Stimulated activated CD8-positive, alpha-beta memory T cell treated with anti-CD3 and anti-CD28 coated beads, Interleukin-2, amount 100 ng/mL, for 48 hours (primary cell): ENCODE measurements at regions not wholly inside any gene's neighbourhood (a gene's known extent, or its start where the extent isn't known, plus 50 kb on each side); places are given as distances from the start of the nearest gene placed in this dataset.
"Not testable (repeated sequence)": the region's sequence is repeated elsewhere in the genome, so short reads cannot be mapped to it uniquely, and the experiment has no call there.

ENCODE experiments used
- DNase-seq, 2 donors: peaks; one replicate each; pipeline ENCODE4 v3.0.0-alpha.2; 2020; ENCODE audit warnings: low read depth in 2 of 2

DNA sequence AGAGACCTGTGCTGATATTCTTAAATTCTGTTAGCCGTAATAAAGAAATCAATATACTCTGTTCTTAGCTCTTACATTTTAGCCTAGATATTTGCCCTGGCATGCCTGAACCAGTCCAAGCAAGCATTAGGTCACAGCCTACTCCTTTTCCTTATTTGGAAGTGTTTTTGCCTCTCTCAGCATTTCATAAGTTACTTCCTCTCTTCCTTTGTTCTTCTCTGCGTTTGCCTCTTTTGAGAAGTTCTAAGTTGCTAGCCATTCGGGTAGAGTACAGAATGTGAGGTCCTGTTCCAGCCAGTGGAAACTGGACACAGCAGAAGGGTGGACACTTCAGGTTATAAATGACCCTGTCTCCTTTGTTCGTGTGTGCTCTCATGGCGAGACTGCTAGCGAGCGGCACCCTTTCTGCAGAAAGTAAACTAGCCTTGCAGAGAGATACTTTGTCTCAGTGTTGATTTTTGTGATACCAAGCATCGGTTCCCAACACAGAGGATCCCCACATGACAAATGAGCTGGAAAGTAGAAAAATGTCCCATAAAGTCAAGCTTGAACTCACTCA is 75.0 kb upstream of the FAM153A start:
- not testable (repeated sequence) for DNase-seq

DNA sequence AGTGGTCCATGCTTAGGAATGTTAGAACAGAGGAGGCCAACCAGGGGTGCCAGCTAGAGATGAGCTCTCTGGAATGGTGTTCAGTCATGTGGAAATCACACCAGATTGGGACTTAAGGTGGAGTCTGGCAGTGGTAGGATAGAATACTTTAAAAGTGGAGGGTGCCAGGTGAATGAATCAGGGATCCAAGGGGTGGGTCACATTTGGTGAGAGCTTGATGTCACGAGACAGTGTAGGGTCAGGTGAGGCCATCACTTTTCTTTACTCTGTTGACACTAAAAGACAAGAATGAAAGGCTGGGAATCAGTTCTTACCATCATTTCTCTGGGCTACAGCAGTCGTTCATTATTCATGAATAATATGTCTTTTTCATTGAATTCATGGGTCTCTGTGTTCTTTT is 73.8 kb upstream of the FAM153A start:
- not testable (repeated sequence) for DNase-seq

DNA sequence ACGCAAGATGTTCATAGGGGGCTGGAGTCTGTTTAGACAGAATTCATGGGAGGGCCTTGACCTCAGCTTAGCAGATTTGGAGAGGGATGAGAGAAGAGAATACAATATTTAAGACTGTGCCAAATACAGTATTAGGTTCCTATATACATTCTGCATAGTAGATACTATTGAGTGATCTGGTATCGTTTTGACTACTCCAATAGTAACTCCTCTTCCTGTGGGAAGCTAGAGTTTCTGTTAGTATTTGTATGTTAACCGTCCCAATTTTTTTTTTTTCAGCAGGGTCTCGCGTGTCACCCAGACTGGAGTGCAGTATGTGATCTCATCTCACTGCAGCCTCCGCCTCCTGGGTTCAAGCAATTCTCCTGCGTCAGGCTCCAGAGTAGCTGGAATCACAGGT is 65.2 kb upstream of the FAM153A start:
- not testable (repeated sequence) for DNase-seq

DNA sequence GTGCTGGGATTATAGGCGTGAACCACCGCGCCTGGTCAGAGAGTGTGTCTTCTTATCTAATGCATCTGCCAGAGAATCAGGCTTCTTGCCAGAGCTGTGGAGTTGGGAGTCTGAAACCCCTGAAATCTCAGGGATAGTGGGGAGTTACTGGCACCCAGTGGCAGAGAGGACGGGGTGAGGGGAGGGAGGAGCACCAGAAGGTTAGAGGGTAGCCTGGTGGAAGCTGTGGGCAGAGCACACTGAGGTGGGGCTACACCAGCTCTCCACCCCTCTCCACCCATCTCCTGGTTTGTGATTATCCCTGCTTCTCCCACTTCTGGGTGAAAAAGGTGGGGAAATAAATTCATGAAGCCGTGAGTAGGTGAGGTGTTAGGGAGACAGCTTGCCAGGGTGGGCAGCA is 63.9 kb upstream of the FAM153A start:
- not testable (repeated sequence) for DNase-seq

DNA sequence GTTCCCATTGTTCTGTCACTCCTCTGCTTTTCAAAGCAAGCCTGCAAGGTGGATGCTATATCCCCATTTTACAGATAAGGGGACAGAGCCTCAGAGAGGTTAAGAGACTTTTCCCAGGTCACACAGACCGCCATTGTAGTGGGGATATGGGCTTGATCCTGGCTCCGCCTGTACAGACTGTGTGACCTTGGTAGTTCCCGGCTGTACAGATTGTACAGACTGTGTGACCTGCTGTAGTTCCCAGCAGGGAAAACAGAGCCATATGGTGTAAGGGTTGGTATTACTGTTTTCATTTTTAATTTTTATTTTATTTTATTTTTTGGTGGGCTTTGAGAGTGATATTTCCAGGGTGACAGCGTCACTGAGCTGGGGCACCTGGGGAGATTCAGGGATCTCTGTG is 63.2 kb upstream of the FAM153A start:
- DNase-seq: not testable (repeated sequence)

DNA sequence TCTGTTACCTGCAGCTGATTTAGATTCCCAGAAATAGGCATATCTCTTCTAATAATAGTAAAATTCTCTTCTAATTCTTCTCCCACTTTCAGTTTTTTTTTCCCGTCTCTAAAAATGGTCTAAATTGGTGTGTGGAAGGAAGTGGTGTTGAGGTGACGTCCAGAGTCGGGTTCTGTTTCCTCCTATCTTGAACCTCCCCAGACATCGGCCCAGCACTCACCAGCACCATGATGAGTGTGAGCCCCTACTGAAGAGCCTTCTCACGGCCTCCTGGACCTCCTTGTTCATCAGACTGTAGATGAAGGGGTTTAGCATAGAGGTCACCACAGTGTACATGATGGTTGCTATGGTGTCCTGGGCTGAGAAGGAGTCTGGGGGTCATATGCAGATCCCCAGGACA is 53.5 kb upstream of the FAM153A start:
- DNase-seq: not testable (repeated sequence)
